ENCODE measurements at regions not wholly inside any gene's neighbourhood (a gene's known extent, or its start where the extent isn't known, plus 50 kb on each side); places are given as distances from the start of the nearest gene placed in this dataset.

GRCh38 chr9:75649060-75649459 is 241.4 kb upstream of the PCSK5 start:
- no peak for DNase-seq (ENCODE audit: low read depth, low spot score)
- POLR2A ChIA-PET: no interaction called here
- intact Hi-C loops (cut with micrococcal nuclease): no loop called here

More at GRCh38 chr9:75649060-75649459, 241.4 kb upstream of the PCSK5 start:
- Histone ChIP-seq H2AFZ (ENCODE audit: low read depth, low read length, poor library complexity, severe bottlenecking) (no peak overlapping the region), H3K27me3 (ENCODE audit: insufficient read depth, low read length) (peaks cover 18% of the 10 kb centered on the region; the same call in 1 of the 2 replicates), H3K9me3 (ENCODE audit: control insufficient read depth in 1 of 2, insufficient read depth in 1 of 2, low read depth in 1 of 2, low read length in 2 of 2) (no peaks in the 10 kb centered on the region), H3K4me2 (ENCODE audit: low read length) (no peak overlapping the region), H3K27ac (ENCODE audit: low read depth, low read length) (no peak overlapping the region), H4K20me1 (ENCODE audit: insufficient read depth) (no peaks in the 10 kb centered on the region), H3K4me1 (ENCODE audit: control insufficient read depth in 1 of 2, insufficient read depth in 2 of 2, low read length in 2 of 2) (no peaks in the 10 kb centered on the region), H3K36me3 (ENCODE audit: control insufficient read depth in 1 of 2, insufficient read depth in 2 of 2, low read length in 2 of 2) (no peaks in the 10 kb centered on the region), H3K9me2 (ENCODE audit: insufficient read depth) (no peaks in the 10 kb centered on the region), H3K79me2 (ENCODE audit: insufficient read depth, low read length) (no peaks in the 10 kb centered on the region), H3K9ac (ENCODE audit: low read length) (no peak overlapping the region), H3K4me3 (replicated peaks in 1 of 2; ENCODE audit: low read depth in 1 of 2, low read length in 2 of 2) (no peak overlapping the region)
- ATAC-seq: no peak
- TF ChIP-seq REST (IDR thresholded peaks at IDR 0.05; ENCODE audit: low read depth) (no peak), SIN3A (IDR thresholded peaks at IDR 0.05; ENCODE audit: low read depth) (no peak), ATF3 (IDR thresholded peaks at IDR 0.05) (no peak), ELF1 (IDR thresholded peaks at IDR 0.05; ENCODE audit: borderline replicate concordance, low read depth) (no peak), POLR2AphosphoS5 (IDR thresholded peaks at IDR 0.05; ENCODE audit: low read depth, low read length) (no peak), SP1 (IDR thresholded peaks at IDR 0.05; ENCODE audit: low read depth) (no peak), ZFX (IDR thresholded peaks at IDR 0.05) (no peak), CEBPB (IDR thresholded peaks at IDR 0.05; ENCODE audit: low read depth) (no peak), MAX (IDR thresholded peaks at IDR 0.05) (no peak), POLR2A (IDR thresholded peaks at IDR 0.05; ENCODE audit: borderline replicate concordance, extremely low read depth, insufficient read depth, insufficient read length) (no peak), ZBTB33 (IDR thresholded peaks at IDR 0.05; ENCODE audit: extremely low read depth, insufficient replicate concordance, low read length) (no peak), TCF7L2 (IDR thresholded peaks at IDR 0.05; ENCODE audit: borderline replicate concordance, extremely low read depth, insufficient read depth, insufficient read length) (no peak), CTCF (IDR thresholded peaks at IDR 0.05 in 2 of 3, conservative IDR thresholded peaks at IDR 0.05 in 1 of 3; ENCODE audit: borderline replicate concordance in 1 of 3, insufficient read depth in 1 of 3, low read depth in 2 of 3, low read length in 2 of 3) (no peak), YY1 (IDR thresholded peaks at IDR 0.05; ENCODE audit: extremely low read depth, insufficient replicate concordance, low read depth, low read length) (no peak)
- CTCF ChIA-PET: no interaction called here
- no TSS peak for BruUV-seq (replicated peaks)
- RAD21 ChIA-PET (ENCODE audit: low non-redundant PET in 1 of 2, low total read pairs in 2 of 2, uncharacterized antibody in 2 of 2, unreplicated experiment in 2 of 2): no interaction called here
